GM12892 (cell line): ENCODE measurements at regions not wholly inside any gene's neighbourhood (a gene's known extent, or its start where the extent isn't known, plus 50 kb on each side); places are given as distances from the start of the nearest gene placed in this dataset.

Source experiments
- POLR2A ChIP-seq: IDR thresholded peaks from 2 replicates; pipeline ENCODE4 v1.6.1; 2011; ENCODE audit warnings: low read depth, low read length, control low read depth
- POLR2AphosphoS5 ChIP-seq: IDR thresholded peaks from 2 replicates; pipeline ENCODE4 v1.6.1; 2011; ENCODE audit warnings: low read depth, low read length, control low read depth

DNA sequence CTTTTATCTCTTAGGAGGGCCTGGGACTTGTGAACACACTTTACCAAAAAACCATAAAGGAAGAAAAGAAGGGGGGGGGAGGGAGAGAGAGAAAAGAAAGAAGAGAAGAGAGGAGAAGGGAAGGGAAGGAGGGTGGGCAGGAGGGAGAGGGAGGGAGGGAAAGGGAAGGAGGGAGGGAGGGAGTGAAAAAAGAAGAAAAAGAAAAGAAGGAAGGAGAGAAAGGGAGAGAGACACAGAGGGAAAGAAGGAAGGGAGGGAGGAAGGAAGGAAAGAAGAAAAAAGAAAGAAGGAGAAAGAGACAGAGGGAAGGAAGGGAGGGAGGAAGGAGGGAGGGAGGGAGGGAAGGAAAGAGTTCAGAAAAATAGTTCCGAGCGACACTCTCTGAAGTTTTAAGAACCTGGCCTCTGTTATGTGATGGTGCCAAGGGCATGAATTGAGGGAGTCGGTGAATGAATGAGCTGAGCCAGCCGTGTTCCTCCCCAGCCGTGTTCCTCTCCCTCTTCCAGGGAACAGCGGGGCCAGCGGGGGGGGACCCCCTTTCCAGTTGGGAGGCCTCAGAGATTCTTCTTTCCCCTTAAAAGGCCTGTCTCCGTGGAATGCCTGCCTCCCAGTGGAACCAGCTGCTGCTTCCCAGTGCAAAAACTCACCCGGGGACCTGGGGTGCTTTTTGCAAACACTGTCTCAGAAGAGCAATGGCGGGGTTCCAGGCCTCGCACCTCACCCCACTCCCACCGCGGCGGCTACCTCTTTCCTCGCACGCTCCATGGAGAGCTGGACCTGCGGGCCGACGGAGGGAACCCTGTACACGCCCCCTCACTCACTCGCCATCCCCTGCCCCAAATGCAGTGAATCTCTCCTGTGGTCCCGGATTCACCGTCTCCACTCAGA is 84.1 kb downstream of the FOXL3 start:
- TF ChIP-seq POLR2A (no peak), POLR2AphosphoS5 (no peak)
